HL-60 (cell line): ENCODE measurements at regions not wholly inside any gene's neighbourhood (a gene's known extent, or its start where the extent isn't known, plus 50 kb on each side); places are given as distances from the start of the nearest gene placed in this dataset.

ENCODE experiments used
- DNase-seq, 2 experiments: peaks; one replicate each; pipeline ENCODE4 v3.0.0-alpha.2; 2010 to 2020; ENCODE audit warnings: low read depth in 1 of 2, low spot score in 1 of 2
- H3K27ac ChIP-seq: fragments of 250-450 bp; sonication (Bioruptor Pico); replicated peaks from 2 replicates; pipeline ENCODE4 v1.5.1; 2020; ENCODE audit warnings: mild to moderate bottlenecking, moderate library complexity
- H3K27me3 ChIP-seq: fragments of 250-450 bp; sonication (Bioruptor Pico); 2 replicates; pipeline ENCODE4 v1.5.1; 2021; ENCODE audit warnings: mild to moderate bottlenecking, moderate library complexity; ENCODE audit not compliant: insufficient read depth, poor library complexity, severe bottlenecking
- H3K4me3 ChIP-seq: replicated peaks from 2 replicates; pipeline ENCODE4 v1.5.1; 2011; ENCODE audit warnings: mild to moderate bottlenecking, control low read depth, low read length; ENCODE audit not compliant: insufficient read depth
- GABPA ChIP-seq: IDR thresholded peaks from 2 replicates; pipeline ENCODE4 v1.6.1; 2012; ENCODE audit warnings: low read depth
- POLR2AphosphoS5 ChIP-seq: IDR thresholded peaks from 2 replicates; pipeline ENCODE4 v1.6.1; 2012; ENCODE audit warnings: low read depth
- REST ChIP-seq: IDR thresholded peaks from 2 replicates; pipeline ENCODE4 v1.6.1; 2012; ENCODE audit warnings: low read depth; ENCODE audit not compliant: insufficient replicate concordance
- SPI1 ChIP-seq: IDR thresholded peaks from 2 replicates; pipeline ENCODE4 v1.6.1; 2012; ENCODE audit warnings: low read depth, mild to moderate bottlenecking, borderline replicate concordance
- TF ChIP-seq, protein P1 (sequence below): IDR thresholded peaks from one replicate; pipeline ENCODE4 v1.5.1; 2011; ENCODE audit warnings: low read length, control low read depth, inconsistent platforms; ENCODE audit not compliant: insufficient read depth

- H3K27me3 ChIP-seq: no peaks in the 10 kb centered on the region
- no peak for TF ChIP-seq REST
- no peak for TF ChIP-seq POLR2AphosphoS5
- no peak for TF ChIP-seq GABPA
- TF ChIP-seq, protein P1, sequence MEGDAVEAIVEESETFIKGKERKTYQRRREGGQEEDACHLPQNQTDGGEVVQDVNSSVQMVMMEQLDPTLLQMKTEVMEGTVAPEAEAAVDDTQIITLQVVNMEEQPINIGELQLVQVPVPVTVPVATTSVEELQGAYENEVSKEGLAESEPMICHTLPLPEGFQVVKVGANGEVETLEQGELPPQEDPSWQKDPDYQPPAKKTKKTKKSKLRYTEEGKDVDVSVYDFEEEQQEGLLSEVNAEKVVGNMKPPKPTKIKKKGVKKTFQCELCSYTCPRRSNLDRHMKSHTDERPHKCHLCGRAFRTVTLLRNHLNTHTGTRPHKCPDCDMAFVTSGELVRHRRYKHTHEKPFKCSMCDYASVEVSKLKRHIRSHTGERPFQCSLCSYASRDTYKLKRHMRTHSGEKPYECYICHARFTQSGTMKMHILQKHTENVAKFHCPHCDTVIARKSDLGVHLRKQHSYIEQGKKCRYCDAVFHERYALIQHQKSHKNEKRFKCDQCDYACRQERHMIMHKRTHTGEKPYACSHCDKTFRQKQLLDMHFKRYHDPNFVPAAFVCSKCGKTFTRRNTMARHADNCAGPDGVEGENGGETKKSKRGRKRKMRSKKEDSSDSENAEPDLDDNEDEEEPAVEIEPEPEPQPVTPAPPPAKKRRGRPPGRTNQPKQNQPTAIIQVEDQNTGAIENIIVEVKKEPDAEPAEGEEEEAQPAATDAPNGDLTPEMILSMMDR: no peak
- TF ChIP-seq SPI1: no peak
- no peak overlapping the region for H3K27ac ChIP-seq
- H3K4me3 ChIP-seq: no peak overlapping the region
- no peak for DNase-seq
Observed at GRCh38 chr9:109906766-109907382, 126.9 kb downstream of the PALM2AKAP2 start.

DNA sequence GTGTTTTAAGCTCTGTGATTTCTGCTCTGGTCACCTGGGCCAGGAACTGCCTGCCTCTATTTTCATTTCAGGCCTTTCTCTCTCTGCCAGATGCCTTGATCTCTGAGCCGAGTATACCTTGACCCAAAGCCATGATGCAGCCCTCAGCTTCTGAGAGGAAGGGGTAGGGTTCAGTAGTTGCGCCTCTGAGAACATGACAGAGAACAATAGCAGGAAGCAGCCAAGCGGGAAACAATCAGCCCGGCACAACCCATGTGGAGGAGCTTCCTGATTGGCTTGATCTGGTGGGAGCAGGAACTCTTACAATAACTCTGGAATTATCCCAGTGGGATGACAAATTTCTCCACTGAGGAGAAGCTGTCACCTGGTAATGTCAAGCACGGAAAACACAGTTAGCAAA is 127.4 kb downstream of the PALM2AKAP2 start:
- H3K27me3 ChIP-seq: no peaks in the 10 kb centered on the region
- H3K27ac ChIP-seq: no peak overlapping the region
- TF ChIP-seq REST (no peak), GABPA (no peak)
- no peak for DNase-seq
- H3K4me3 ChIP-seq: no peak overlapping the region

- no peak for TF ChIP-seq POLR2AphosphoS5
- peak; percentile 62 for TF ChIP-seq SPI1
- no peak overlapping the region for H3K27ac ChIP-seq
Observed at GRCh38 chr9:109907810-109908458, 127.9 kb downstream of the PALM2AKAP2 start.

GRCh38 chr9:109908459-109909390 is 128.7 kb downstream of the PALM2AKAP2 start:
- no peak for TF ChIP-seq REST
- no peak for TF ChIP-seq SPI1
- no peak for TF ChIP-seq GABPA
- no peak for TF ChIP-seq POLR2AphosphoS5
- TF ChIP-seq, protein P1: no peak
- Histone ChIP-seq H3K4me3 (no peak overlapping the region), H3K27ac (no peak overlapping the region), H3K27me3 (no peaks in the 10 kb centered on the region)
- no peak for DNase-seq

More at GRCh38 chr9:109907810-109908458, 127.9 kb downstream of the PALM2AKAP2 start:
- no peak for DNase-seq
- H3K4me3 ChIP-seq: no peak overlapping the region
- no peaks in the 10 kb centered on the region for H3K27me3 ChIP-seq
